Keratinocyte (primary cell): ENCODE measurements at regions not wholly inside any gene's neighbourhood (a gene's known extent, or its start where the extent isn't known, plus 50 kb on each side); places are given as distances from the start of the nearest gene placed in this dataset.

Experiments used
- DNase-seq: peaks from one replicate; pipeline ENCODE4 v3.0.0-alpha.2; 2011; ENCODE audit warnings: low read depth, missing footprints, low spot score
- FAIRE-seq: peaks from 2 replicates; lab custom pipeline; 2011; peaks lifted over from hg19 to GRCh38; lab: Jason Lieb, UNC
- H2AFZ ChIP-seq: 2 replicates; pipeline ENCODE4 v1.6.0; 2012; ENCODE audit warnings: low read length, control low read depth, inconsistent platforms; ENCODE audit not compliant: control insufficient read depth
- H3K27ac ChIP-seq: 2 replicates; pipeline ENCODE4 v1.5.1; 2011; ENCODE audit warnings: low read length; ENCODE audit not compliant: control insufficient read depth, insufficient read depth
- H3K27me3 ChIP-seq: 3 replicates; pipeline ENCODE4 v1.6.0; 2011; ENCODE audit warnings: low read length; ENCODE audit not compliant: control insufficient read depth, insufficient read depth; ENCODE audit errors: extremely low read depth
- H3K36me3 ChIP-seq, 2 experiments: 2 replicates in 1 of 2; 3 replicates in 1 of 2; pipeline ENCODE4 v1.5.1; 2011; ENCODE audit warnings: low read length in 2 of 2, mild to moderate bottlenecking in 1 of 2; ENCODE audit not compliant: control insufficient read depth in 2 of 2, insufficient read depth in 2 of 2; ENCODE audit errors: extremely low read depth in 1 of 2
- H3K4me1 ChIP-seq: 3 replicates; pipeline ENCODE4 v1.5.1; 2011; ENCODE audit warnings: low read length; ENCODE audit not compliant: control insufficient read depth, insufficient read depth; ENCODE audit errors: extremely low read depth
- H3K4me2 ChIP-seq: 3 replicates; pipeline ENCODE4 v1.6.0; 2011; ENCODE audit warnings: low read depth, low read length; ENCODE audit not compliant: control insufficient read depth, insufficient read depth; ENCODE audit errors: extremely low read depth
- H3K4me3 ChIP-seq, 3 experiments: fragments of 200-600 bp in 1 of 3; sonication (generic) in 1 of 3; 2 replicates in 2 of 3; 3 replicates in 1 of 3; pipeline ENCODE4 v1.5.1; 2011 to 2016; ENCODE audit warnings: low read length in 3 of 3, mild to moderate bottlenecking in 3 of 3, control low read depth in 2 of 3, inconsistent platforms in 1 of 3, low read depth in 1 of 3, mixed read lengths in 1 of 3, mixed run types in 1 of 3, moderate library complexity in 1 of 3; ENCODE audit not compliant: control insufficient read depth in 2 of 3, insufficient read depth in 2 of 3; ENCODE audit errors: extremely low read depth in 1 of 3
- H3K79me2 ChIP-seq: 2 replicates; pipeline ENCODE4 v1.6.0; 2012; ENCODE audit warnings: low read length; ENCODE audit not compliant: control insufficient read depth, insufficient read depth
- H3K9ac ChIP-seq: 3 replicates; pipeline ENCODE4 v1.6.0; 2011; ENCODE audit warnings: low read length; ENCODE audit not compliant: control insufficient read depth, insufficient read depth; ENCODE audit errors: extremely low read depth
- H3K9me1 ChIP-seq: 3 replicates; pipeline ENCODE4 v1.6.0; 2011; ENCODE audit warnings: low read length; ENCODE audit not compliant: control insufficient read depth, insufficient read depth; ENCODE audit errors: extremely low read depth
- H3K9me3 ChIP-seq: 2 replicates; pipeline ENCODE4 v1.5.1; 2012; ENCODE audit warnings: low read depth, low read length; ENCODE audit not compliant: control insufficient read depth
- H4K20me1 ChIP-seq: 3 replicates; pipeline ENCODE4 v1.6.0; 2011; ENCODE audit warnings: low read length; ENCODE audit not compliant: control insufficient read depth, insufficient read depth; ENCODE audit errors: extremely low read depth
- EZH2 ChIP-seq: IDR thresholded peaks from one replicate; pipeline ENCODE4 v1.6.1; 2012; ENCODE audit warnings: inconsistent platforms, mild to moderate bottlenecking, low read length, moderate library complexity
- dilution Hi-C: fragments of 300-500 bp; cut with MboI; formaldehyde crosslinking; loops from one replicate; pipeline ENCODE4 v1.7.0; 2020; ENCODE audit warnings: low sequenced_read_pairs; ENCODE audit not compliant: extremely low pct_ligation_motif_present
- TF ChIP-seq, protein P1 (sequence below), 3 experiments: IDR thresholded peaks in 1 of 3; conservative IDR thresholded peaks in 1 of 3; optimal IDR thresholded peaks in 1 of 3; 2 replicates in 2 of 3; 3 replicates in 1 of 3; pipeline versions ENCODE3 to v1.5.1; 2011; ENCODE audit warnings: low read length in 3 of 3, mild to moderate bottlenecking in 3 of 3, moderate library complexity in 2 of 3, control low read depth in 1 of 3, inconsistent platforms in 1 of 3; ENCODE audit not compliant: insufficient read depth in 2 of 3; ENCODE audit errors: extremely low read depth in 1 of 3

DNA sequence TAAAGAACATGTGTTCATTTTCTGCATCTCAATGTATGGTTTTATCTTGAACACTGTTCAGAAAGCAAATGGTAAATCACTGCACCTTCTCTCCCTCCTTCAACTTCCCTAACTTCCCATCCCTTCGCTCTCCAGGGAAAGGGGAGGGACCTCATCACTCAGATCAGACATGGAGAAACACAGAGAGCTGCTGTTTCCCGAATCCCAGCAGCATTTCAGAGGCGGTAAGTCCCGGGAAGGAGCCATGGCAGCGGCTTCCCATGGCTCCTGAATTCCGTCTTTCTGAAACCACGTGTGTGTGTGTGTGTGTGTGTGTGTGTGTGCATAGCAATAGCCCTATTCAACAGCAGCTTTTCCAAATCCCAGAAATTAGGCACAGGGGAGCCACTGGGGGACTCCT lies 125.4 kb upstream of the TMCC3 start:
- no peaks in the 10 kb centered on the region for H3K4me1 ChIP-seq
- H3K9me3 ChIP-seq, result peaks cover 2% of the 10 kb centered on the region
- H3K79me2 ChIP-seq, result no peaks in the 10 kb centered on the region
- no peak for DNase-seq
- no peak overlapping the region for H3K4me2 ChIP-seq
- FAIRE-seq, result no peak
- no peak for TF ChIP-seq EZH2
- TF ChIP-seq, protein P1, sequence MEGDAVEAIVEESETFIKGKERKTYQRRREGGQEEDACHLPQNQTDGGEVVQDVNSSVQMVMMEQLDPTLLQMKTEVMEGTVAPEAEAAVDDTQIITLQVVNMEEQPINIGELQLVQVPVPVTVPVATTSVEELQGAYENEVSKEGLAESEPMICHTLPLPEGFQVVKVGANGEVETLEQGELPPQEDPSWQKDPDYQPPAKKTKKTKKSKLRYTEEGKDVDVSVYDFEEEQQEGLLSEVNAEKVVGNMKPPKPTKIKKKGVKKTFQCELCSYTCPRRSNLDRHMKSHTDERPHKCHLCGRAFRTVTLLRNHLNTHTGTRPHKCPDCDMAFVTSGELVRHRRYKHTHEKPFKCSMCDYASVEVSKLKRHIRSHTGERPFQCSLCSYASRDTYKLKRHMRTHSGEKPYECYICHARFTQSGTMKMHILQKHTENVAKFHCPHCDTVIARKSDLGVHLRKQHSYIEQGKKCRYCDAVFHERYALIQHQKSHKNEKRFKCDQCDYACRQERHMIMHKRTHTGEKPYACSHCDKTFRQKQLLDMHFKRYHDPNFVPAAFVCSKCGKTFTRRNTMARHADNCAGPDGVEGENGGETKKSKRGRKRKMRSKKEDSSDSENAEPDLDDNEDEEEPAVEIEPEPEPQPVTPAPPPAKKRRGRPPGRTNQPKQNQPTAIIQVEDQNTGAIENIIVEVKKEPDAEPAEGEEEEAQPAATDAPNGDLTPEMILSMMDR (optimal IDR thresholded peaks at IDR 0.05 in 1 of 3, IDR thresholded peaks at IDR 0.05 in 1 of 3, conservative IDR thresholded peaks at IDR 0.05 in 1 of 3; ENCODE audit: extremely low read depth in 1 of 3, insufficient read depth in 2 of 3, low read length in 3 of 3), result no peak
- no peak overlapping the region for H2AFZ ChIP-seq
- dilution Hi-C loops, result no loop called here
- H3K4me3 ChIP-seq, result no peak overlapping the region
- H3K27ac ChIP-seq, result no peak overlapping the region
- no peaks in the 10 kb centered on the region for H4K20me1 ChIP-seq
- H3K36me3 ChIP-seq, result no peaks in the 10 kb centered on the region
- H3K9me1 ChIP-seq, result no peaks in the 10 kb centered on the region
- H3K27me3 ChIP-seq, result peaks cover 15% of the 10 kb centered on the region
- H3K9ac ChIP-seq, result no peak overlapping the region

DNA sequence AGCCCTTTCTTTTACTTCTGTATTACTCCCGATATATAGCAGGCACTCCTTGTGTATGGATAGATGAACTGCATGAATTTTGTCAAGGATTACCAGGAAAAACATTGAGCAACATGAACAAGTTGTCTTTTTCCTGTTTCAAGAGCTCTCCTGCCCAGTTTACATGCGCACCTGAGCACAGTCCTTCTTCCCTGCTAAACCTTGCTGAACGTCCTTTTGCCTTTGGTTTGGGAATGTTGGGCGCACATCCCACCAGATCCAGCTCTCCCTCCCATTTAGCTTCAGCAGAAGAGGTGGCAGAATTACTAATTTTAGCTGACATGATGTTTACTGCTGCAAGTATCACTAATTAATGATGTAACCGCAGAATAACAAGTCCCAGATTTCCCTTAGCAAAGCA lies 121.4 kb upstream of the TMCC3 start:
- Histone ChIP-seq H3K27me3 (peaks cover 10% of the 10 kb centered on the region), H3K9ac (no peak overlapping the region), H3K27ac (no peak overlapping the region), H4K20me1 (no peaks in the 10 kb centered on the region), H3K9me3 (peaks cover 2% of the 10 kb centered on the region), H3K4me1 (no peaks in the 10 kb centered on the region), H3K4me2 (no peak overlapping the region), H3K36me3 (no peaks in the 10 kb centered on the region), H3K4me3 (no peak overlapping the region), H3K9me1 (no peaks in the 10 kb centered on the region), H3K79me2 (no peaks in the 10 kb centered on the region), H2AFZ (no peak overlapping the region)
- DNase-seq, result no peak
- no peak for FAIRE-seq
- dilution Hi-C loops, result no loop called here
- TF ChIP-seq, protein P1 (optimal IDR thresholded peaks at IDR 0.05 in 1 of 3, IDR thresholded peaks at IDR 0.05 in 1 of 3, conservative IDR thresholded peaks at IDR 0.05 in 1 of 3; ENCODE audit: extremely low read depth in 1 of 3, insufficient read depth in 2 of 3, low read length in 3 of 3), result no peak
- no peak for TF ChIP-seq EZH2
